A204.1 (cell line): ENCODE measurements at regions not wholly inside any gene's neighbourhood (a gene's known extent, or its start where the extent isn't known, plus 50 kb on each side); places are given as distances from the start of the nearest gene placed in this dataset.

Experiments
- FAIRE-seq: peaks from 2 replicates; lab custom pipeline; 2012; peaks lifted over from hg19 to GRCh38; lab: Jason Lieb, UNC

GRCh38 chr2:103284750-103285149 is 522.9 kb downstream of the TMEM182 start:
- FAIRE-seq: no peak

GRCh38 chr2:103285354-103285753 is 523.5 kb downstream of the TMEM182 start:
- no peak for FAIRE-seq

- FAIRE-seq: no peak
Measured at GRCh38 chr2:103287746-103288145, 525.9 kb downstream of the TMEM182 start.

- no peak for FAIRE-seq
Measured at GRCh38 chr2:103288696-103289095, 526.9 kb downstream of the TMEM182 start.

- no peak for FAIRE-seq
Measured at GRCh38 chr2:103289105-103289725, 527.4 kb downstream of the TMEM182 start.

- no peak for FAIRE-seq
Measured at GRCh38 chr2:103292573-103292972, 530.7 kb downstream of the TMEM182 start.

GRCh38 chr2:103293067-103293741 is 531.4 kb downstream of the TMEM182 start:
- no peak for FAIRE-seq

- no peak for FAIRE-seq
Measured at GRCh38 chr2:103293742-103294077, 531.9 kb downstream of the TMEM182 start.

GRCh38 chr2:103294420-103294819 is 532.6 kb downstream of the TMEM182 start:
- no peak for FAIRE-seq

GRCh38 chr2:103295591-103295990 is 533.8 kb downstream of the TMEM182 start:
- FAIRE-seq: no peak

- no peak for FAIRE-seq
Measured at GRCh38 chr2:103324671-103325070, 562.8 kb downstream of the TMEM182 start.

GRCh38 chr2:103327386-103327785 is 565.6 kb downstream of the TMEM182 start:
- FAIRE-seq: no peak

- FAIRE-seq: no peak
Measured at GRCh38 chr2:103327966-103328365, 566.1 kb downstream of the TMEM182 start.

- no peak for FAIRE-seq
Measured at GRCh38 chr2:103335403-103335802, 573.6 kb downstream of the TMEM182 start.

- FAIRE-seq: no peak
Measured at GRCh38 chr2:103338819-103339218, 577.0 kb downstream of the TMEM182 start.

- FAIRE-seq: no peak
Measured at GRCh38 chr2:103346780-103347179, 584.9 kb downstream of the TMEM182 start.

GRCh38 chr2:103353774-103354173 is 591.9 kb downstream of the TMEM182 start:
- no peak for FAIRE-seq

- no peak for FAIRE-seq
Measured at GRCh38 chr2:103355287-103355686, 593.5 kb downstream of the TMEM182 start.

- FAIRE-seq: no peak
Measured at GRCh38 chr2:103361712-103362111, 599.9 kb downstream of the TMEM182 start.

GRCh38 chr2:103363639-103364038 is 601.8 kb downstream of the TMEM182 start:
- no peak for FAIRE-seq

GRCh38 chr2:103364177-103364576 is 602.3 kb downstream of the TMEM182 start:
- FAIRE-seq: no peak

- no peak for FAIRE-seq
Measured at GRCh38 chr2:103365071-103365470, 603.2 kb downstream of the TMEM182 start.

- FAIRE-seq: no peak
Measured at GRCh38 chr2:103367877-103368276, 606.0 kb downstream of the TMEM182 start.

- FAIRE-seq: no peak
Measured at GRCh38 chr2:103383541-103383940, 621.7 kb downstream of the TMEM182 start.
